AG04450 (cell line): ENCODE measurements at regions not wholly inside any gene's neighbourhood (a gene's known extent, or its start where the extent isn't known, plus 50 kb on each side); places are given as distances from the start of the nearest gene placed in this dataset.

Experiments used
- CTCF ChIA-PET: fragments of 300-600, 350-600 bp; formaldehyde crosslinking; extraction: SDS; loops from one replicate; lab custom pipeline; 2022; ENCODE audit warnings: antibody characterized with exemption, inconsistent platforms; lab: Charles Lee
- POLR2A ChIA-PET: fragments of 350-600 bp; formaldehyde crosslinking; extraction: SDS; loops from one replicate; lab custom pipeline; 2021; ENCODE audit warnings: antibody characterized with exemption, inconsistent platforms; lab: Yijun Ruan, JAX
- DNase-seq: peaks from one replicate; pipeline ENCODE4 v3.0.0-alpha.2; 2011; ENCODE audit warnings: low read depth, low spot score
- H3K27ac ChIP-seq: one replicate; pipeline ENCODE4 v1.5.1; 2012; ENCODE audit warnings: low read depth, low read length, control low read depth
- H3K27me3 ChIP-seq: one replicate; pipeline ENCODE4 v1.6.0; 2012; ENCODE audit warnings: low read length; ENCODE audit not compliant: control insufficient read depth, insufficient read depth
- H3K4me3 ChIP-seq: 2 replicates; pipeline ENCODE4 v1.5.1; 2011; ENCODE audit warnings: mild to moderate bottlenecking, low read depth, low read length, control low read depth
- H3K9me3 ChIP-seq: 2 replicates; pipeline ENCODE4 v1.5.1; 2012; ENCODE audit warnings: low read length; ENCODE audit not compliant: control insufficient read depth, insufficient read depth
- CTCF ChIP-seq: IDR thresholded peaks from 2 replicates; pipeline ENCODE4 v1.5.1; 2011; ENCODE audit warnings: low read depth, low read length, control low read depth, inconsistent platforms

- DNase-seq, result no peak
- H3K27ac ChIP-seq, result no peak overlapping the region
- ChIA-PET POLR2A (no interaction called here), CTCF (no interaction called here)
- TF ChIP-seq CTCF, result no peak
- H3K27me3 ChIP-seq, result peaks cover 4% of the 10 kb centered on the region
- H3K9me3 ChIP-seq, result no peaks in the 10 kb centered on the region
- H3K4me3 ChIP-seq, result no peak overlapping the region
Measured at GRCh38 chr21:32132409-32132808, 146.4 kb downstream of the MIS18A start.

GRCh38 chr21:32131960-32132359, 146.9 kb downstream of the MIS18A start:
- no peak for DNase-seq
- ChIA-PET POLR2A (no interaction called here), CTCF (no interaction called here)
- H3K9me3 ChIP-seq, result no peaks in the 10 kb centered on the region
- H3K27me3 ChIP-seq, result peaks cover 1% of the 10 kb centered on the region
- TF ChIP-seq CTCF, result no peak
- H3K27ac ChIP-seq, result no peak overlapping the region
- H3K4me3 ChIP-seq, result no peak overlapping the region

GRCh38 chr21:32131164-32131563, 147.7 kb downstream of the MIS18A start:
- ChIA-PET POLR2A (no interaction called here), CTCF (no interaction called here)

GRCh38 chr21:32130031-32130891, 148.6 kb downstream of the MIS18A start:
- DNase-seq, result no peak
- TF ChIP-seq CTCF, result no peak
- CTCF ChIA-PET, result no interaction called here
- Histone ChIP-seq H3K4me3 (no peak overlapping the region), H3K9me3 (no peaks in the 10 kb centered on the region), H3K27me3 (no peaks in the 10 kb centered on the region), H3K27ac (no peak overlapping the region)
- POLR2A ChIA-PET, result no interaction called here

More at GRCh38 chr21:32131164-32131563, 147.7 kb downstream of the MIS18A start:
- no peak for TF ChIP-seq CTCF
- Histone ChIP-seq H3K9me3 (no peaks in the 10 kb centered on the region), H3K4me3 (no peak overlapping the region), H3K27ac (no peak overlapping the region), H3K27me3 (no peaks in the 10 kb centered on the region)
- DNase-seq, result no peak

- Histone ChIP-seq H3K27ac (no peak overlapping the region), H3K9me3 (no peaks in the 10 kb centered on the region), H3K27me3 (no peaks in the 10 kb centered on the region), H3K4me3 (no peak overlapping the region)
- TF ChIP-seq CTCF, result no peak
- no peak for DNase-seq
- ChIA-PET CTCF (interaction anchor here (0.7 kb wide), 1 partner anchor 34 kb away, joined by 7 read pairs; no protein-coding TSS in a partner anchor), POLR2A (no interaction called here)
Measured at GRCh38 chr21:32127081-32127480, 151.8 kb downstream of the MIS18A start.
